Activated T-helper 1 cell treated with anti-CD3 and anti-CD28 coated beads, Interleukin-2, amount 50 U/mL, for 16 hours (primary cell): ENCODE measurements at regions not wholly inside any gene's neighbourhood (a gene's known extent, or its start where the extent isn't known, plus 50 kb on each side); places are given as distances from the start of the nearest gene placed in this dataset.
A peak's percentile ranks its signal among the peaks of the same experiment; 100 is the strongest.
"Not testable (repeated sequence)": the region's sequence is repeated elsewhere in the genome, so short reads cannot be mapped to it uniquely, and the experiment has no call there.

ENCODE experiments used
- DNase-seq, 2 donors: peaks; one replicate each; pipeline ENCODE4 v3.0.0-alpha.2; 2020; ENCODE audit warnings: low read depth in 1 of 2, low spot score in 1 of 2

- no peak for DNase-seq
Observed at GRCh38 chr14:21867541-21867940, 193.9 kb upstream of the OR4E1 start.

DNA sequence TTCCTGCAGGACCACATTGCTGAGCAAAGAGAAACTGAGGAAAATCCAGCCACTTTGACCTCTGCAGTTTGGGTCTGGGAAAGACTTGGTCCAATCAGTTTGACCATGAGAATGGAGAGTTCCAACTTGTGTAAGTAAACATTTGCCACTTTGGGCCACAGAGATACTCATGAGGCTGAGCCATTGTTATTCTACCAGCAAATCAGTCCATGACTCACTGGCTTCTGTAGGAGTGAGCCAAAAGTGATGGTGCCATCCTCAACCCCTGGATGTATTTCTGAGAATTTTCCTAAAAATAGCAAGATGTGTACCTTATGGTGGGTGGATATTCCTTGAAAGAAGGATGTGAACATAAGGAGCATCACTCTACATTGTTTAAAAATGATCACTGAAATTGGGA is 192.9 kb upstream of the OR4E1 start:
- no peak for DNase-seq

DNA sequence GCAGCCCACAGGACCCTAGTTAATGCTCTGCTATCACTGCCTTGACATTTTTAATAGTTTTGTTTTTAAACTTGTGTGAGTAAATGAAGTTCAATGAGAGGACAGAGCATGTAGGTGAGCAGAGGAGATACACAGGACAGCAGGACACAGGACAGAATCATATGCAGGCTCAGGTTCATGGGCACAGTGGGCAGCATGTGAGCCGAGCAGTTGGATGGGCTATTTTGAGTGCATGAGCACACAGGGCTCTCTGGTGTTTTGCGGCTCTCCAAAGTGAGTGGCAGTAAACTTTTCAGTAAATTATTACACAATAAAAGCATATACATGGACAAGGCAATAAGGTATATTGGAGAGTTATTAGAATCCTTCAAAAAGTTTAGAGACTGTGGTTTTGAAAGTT is 189.7 kb upstream of the OR4E1 start:
- no peak for DNase-seq

GRCh38 chr14:21861153-21861552 is 187.5 kb upstream of the OR4E1 start:
- no peak for DNase-seq

DNA sequence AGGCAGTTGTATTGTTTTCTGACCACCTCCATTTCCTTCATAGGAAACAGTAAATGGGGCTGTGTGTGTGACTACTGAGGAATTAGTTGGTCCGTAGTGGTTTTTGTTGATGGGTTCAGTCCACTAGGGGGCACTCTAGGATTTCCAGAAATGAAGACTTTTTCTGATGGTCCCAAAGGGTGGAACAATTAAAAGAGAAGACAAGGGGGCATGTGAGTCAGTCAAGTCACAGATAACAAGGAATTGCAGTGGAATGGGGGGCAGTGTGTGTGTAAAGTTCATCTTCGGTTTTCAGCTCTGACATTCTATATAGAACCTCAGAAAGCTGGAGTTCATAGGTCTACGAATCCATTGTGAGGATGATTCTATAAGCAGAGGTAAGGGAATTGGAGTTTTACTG is 186.6 kb upstream of the OR4E1 start:
- DNase-seq, result no peak

GRCh38 chr14:21852775-21853174 is 179.2 kb upstream of the OR4E1 start:
- no peak for DNase-seq

GRCh38 chr14:21852061-21852664 is 178.5 kb upstream of the OR4E1 start:
- DNase-seq, result peak; percentile 41 to 51

DNA sequence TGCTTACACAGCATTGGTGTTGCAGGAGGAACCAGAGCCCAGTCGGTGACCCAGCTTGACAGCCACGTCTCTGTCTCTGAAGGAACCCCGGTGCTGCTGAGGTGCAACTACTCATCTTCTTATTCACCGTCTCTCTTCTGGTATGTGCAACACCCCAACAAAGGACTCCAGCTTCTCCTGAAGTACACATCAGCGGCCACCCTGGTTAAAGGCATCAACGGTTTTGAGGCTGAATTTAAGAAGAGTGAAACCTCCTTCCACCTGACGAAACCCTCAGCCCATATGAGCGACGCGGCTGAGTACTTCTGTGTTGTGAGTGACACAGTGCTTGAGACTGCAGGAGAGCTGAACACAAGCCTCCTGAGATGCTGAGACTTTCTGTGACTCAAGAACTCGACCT is 173.3 kb upstream of the OR4E1 start:
- not testable (repeated sequence) for DNase-seq

DNA sequence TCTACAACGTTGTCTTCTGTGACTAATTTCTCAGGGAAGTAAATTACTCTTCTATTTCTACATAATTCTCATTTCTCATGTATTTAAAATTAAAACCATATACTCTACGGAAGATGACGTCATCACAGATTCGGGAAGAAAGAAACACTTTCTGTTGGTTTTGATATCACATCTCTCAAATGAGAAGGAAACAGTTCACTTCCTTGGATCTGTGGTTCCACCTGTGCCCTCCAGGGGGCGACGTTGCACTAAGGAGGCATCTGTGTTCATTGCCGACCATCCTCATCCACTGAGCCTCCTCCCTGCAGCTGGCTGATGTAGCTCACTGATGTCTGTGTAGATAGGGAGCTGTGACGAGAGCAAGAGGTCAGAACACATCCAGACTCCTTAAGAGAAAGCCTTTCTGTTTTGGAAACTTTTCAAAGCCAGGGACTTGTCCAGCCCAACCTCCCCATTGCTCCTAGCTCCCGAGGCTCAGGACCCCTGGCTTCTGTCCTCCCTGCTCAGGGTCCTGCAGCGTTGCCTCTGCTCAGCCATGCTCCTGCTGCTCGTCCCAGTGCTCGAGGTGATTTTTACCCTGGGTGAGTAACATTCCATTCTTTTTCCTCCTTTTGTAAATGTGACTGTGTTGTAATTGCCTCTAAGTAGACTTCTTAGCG is 172.7 kb upstream of the OR4E1 start:
- peak; percentile 48 to 49 for DNase-seq

DNA sequence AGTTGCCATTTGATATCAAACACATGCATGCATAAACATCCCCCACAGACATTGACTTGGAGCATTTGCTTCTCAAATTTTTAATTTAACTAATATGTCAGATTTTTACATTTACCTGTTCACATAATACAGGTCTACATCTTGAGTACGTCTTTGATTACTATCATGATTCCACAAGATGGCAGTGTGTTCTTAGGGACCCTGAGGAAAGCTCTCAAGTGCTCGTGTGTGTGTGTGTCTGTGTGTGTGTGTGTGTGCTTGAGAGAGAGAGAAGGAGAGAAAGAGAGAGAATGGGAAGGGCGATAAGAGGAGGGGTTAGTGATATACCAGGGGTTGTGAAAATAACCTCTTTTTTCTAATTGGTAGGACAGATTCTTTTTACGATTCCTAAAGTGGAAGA is 167.1 kb upstream of the OR4E1 start:
- no peak for DNase-seq

- DNase-seq, result no peak
Observed at GRCh38 chr14:21833836-21834235, 160.2 kb upstream of the OR4E1 start.

GRCh38 chr14:21825845-21826244 is 152.2 kb upstream of the OR4E1 start:
- no peak for DNase-seq

- DNase-seq, result peak in 1 of 2 donors; percentile 11
Observed at GRCh38 chr14:21825149-21825743, 151.6 kb upstream of the OR4E1 start.

DNA sequence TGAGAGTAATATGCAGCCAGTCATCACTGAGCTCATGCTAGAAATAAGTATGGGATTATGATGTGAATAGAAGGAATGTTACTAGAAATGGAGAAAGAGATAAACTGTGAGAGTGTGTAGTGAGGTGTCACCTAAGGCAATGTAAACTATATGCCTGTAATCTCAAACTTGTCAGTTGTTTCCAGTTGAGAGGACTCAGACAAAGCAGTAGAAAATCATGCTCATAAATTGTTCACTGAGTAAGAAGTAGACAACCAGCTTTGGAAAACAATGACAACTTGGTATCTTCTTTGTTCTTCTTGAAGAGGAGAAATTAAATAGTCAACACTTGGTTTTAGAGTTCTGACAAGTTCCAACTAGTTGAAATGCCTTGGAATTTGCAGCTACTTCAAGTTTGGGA is 148.5 kb upstream of the OR4E1 start:
- no peak for DNase-seq

DNA sequence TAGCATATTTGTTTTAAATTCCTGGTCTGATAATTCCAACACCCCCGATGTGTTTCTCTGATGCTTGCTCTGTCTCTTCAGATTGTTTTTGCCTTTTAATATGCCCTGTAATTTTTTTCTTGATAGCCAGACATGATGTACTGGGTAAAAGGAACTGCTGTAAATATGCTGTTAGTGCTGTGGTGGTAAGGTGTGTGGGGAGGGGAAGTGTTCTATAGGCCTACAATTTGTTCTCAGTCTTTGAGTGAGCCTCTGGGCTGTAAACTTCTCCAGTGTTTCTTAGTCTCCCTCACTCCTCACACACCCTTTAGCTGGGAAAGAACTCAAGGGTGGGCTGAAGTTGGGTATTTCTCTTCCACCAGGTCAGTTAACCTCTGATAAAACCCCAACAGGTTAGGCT is 147.0 kb upstream of the OR4E1 start:
- DNase-seq, result no peak

- not testable (repeated sequence) for DNase-seq
Observed at GRCh38 chr14:21819891-21820290, 146.3 kb upstream of the OR4E1 start.

GRCh38 chr14:21817010-21817409 is 143.4 kb upstream of the OR4E1 start:
- not testable (repeated sequence) for DNase-seq

DNA sequence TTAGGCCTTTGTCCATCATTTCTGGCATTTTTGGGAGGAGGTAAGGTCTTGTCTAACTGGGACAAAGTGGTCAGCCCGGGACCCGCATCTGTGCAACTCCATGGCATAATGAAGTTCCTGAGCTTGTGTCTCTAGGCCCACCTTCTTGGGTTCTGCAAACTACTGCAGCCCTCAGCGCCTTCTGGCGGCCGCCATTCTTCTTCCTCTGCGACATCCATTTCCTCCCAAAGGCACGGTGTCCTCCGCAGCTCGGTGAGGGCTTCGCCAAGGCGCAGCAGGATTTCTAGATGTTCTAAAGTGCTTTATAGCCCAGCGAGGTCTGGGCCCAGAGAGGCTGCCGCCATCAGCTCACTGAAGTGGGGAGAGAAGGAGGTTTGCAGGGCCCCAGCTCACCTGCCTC is 134.4 kb upstream of the OR4E1 start:
- no peak for DNase-seq

- DNase-seq, result no peak
Observed at GRCh38 chr14:21804981-21805380, 131.4 kb upstream of the OR4E1 start.

GRCh38 chr14:21802441-21802840 is 128.8 kb upstream of the OR4E1 start:
- no peak for DNase-seq

DNA sequence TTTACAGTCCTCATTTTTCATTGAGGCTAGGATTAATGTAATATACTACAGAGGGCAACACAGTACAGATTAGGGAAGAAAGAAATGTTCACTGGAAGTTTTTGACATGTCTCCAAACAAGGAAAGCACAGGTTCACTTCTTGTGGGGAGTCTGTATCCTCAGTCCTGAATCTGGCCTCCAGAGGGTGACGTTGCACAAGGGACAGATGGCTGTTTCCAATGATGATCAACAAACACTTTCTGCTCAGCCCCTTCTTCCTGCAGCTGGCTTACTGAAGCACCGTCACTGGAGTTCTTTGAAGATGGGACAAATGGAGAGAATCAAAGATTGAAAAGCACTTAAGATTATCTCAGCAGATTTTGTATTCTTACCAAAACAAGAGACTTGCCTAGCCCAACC is 123.3 kb upstream of the OR4E1 start:
- no peak for DNase-seq

DNA sequence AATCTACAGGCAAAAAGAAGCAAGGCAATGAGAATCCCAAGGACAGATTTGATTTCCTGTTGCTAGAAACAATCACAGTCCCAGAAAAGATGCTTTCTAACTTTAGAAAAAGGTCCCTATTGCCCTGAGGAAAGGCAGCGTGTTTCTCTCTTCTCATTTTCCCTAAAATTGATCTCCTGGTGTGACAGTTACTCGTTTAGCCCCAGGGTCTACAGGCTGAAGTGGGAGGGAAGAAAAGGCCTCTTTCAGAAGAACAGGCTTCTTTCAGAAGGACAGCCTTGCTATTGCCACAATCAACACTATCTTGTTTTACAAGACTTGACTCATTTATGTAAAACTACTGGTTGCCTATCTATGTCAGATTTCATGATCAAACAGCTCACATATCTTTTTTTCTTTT is 121.8 kb upstream of the OR4E1 start:
- DNase-seq, result no peak

DNA sequence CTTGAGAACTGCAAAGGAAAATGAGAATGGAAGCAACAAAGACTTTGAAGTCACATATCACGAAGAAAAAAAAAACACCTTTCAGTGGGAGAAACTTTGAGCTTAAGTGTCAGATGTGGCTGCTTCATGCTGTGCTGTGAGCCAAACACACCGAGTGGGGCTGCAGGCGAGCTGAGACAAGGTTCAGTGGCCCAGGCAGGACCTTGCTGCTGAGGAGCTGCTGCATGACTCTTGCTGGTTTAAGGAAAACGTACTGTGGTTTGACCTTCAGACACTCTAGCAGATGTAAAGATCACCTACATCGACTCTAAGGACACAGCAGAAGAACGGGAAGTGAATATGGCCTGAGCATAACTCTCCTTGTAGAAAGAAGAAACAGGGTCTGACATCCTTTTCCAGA is 118.1 kb upstream of the OR4E1 start:
- DNase-seq, result no peak
